ENCODE measurements at regions not wholly inside any gene's neighbourhood (a gene's known extent, or its start where the extent isn't known, plus 50 kb on each side); places are given as distances from the start of the nearest gene placed in this dataset.

- H3K4me3 ChIP-seq (ENCODE audit: low read length), result no peak overlapping the region
Observed at GRCh38 chr14:65794674-65795279, 382.2 kb downstream of the FUT8 start.

DNA sequence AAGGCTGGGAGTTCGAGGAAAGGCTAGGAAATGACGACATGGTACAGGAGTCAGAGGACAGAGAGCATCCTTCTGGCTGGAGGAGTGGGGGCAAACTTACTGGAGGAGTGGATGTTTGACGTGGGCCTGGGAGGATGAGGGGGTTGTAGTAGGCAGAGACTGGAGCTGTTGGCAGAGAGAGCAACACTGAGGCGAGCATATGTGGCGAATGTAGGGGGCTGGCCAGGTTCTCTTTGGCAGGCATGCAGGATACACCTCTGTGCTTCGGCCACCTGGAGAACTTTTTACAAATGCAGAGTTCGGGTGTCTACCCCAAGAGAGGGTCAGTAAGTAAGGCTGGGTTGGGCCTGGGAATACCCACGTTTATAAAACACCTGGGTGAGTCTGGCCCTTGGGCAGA lies 385.7 kb downstream of the FUT8 start:
- peaks cover 17% of the 10 kb centered on the region for H3K27me3 ChIP-seq (ENCODE audit: control insufficient read depth, insufficient read depth, low read length)
- H3K36me3 ChIP-seq (ENCODE audit: insufficient read depth, low read length), result no peaks in the 10 kb centered on the region
- no peak overlapping the region for H3K4me3 ChIP-seq (ENCODE audit: low read length)
- no peak overlapping the region for H3K9ac ChIP-seq (ENCODE audit: low read depth, low read length)
- H3K4me1 ChIP-seq (ENCODE audit: control insufficient read depth, insufficient read depth, low read length), result no peaks in the 10 kb centered on the region
- H3K9me3 ChIP-seq (replicated peaks; ENCODE audit: low read length), result no peaks in the 10 kb centered on the region
- no peak overlapping the region for H3K4me2 ChIP-seq (ENCODE audit: low read length)

More at GRCh38 chr14:65794674-65795279, 382.2 kb downstream of the FUT8 start:
- Histone ChIP-seq H3K9ac (ENCODE audit: low read depth, low read length) (no peak overlapping the region), H3K36me3 (ENCODE audit: insufficient read depth, low read length) (no peaks in the 10 kb centered on the region), H3K4me1 (ENCODE audit: control insufficient read depth, insufficient read depth, low read length) (peaks cover 9% of the 10 kb centered on the region), H3K27me3 (ENCODE audit: control insufficient read depth, insufficient read depth, low read length) (peaks cover 7% of the 10 kb centered on the region), H3K9me3 (replicated peaks; ENCODE audit: low read length) (no peaks in the 10 kb centered on the region), H3K4me2 (ENCODE audit: low read length) (no peak overlapping the region)

DNA sequence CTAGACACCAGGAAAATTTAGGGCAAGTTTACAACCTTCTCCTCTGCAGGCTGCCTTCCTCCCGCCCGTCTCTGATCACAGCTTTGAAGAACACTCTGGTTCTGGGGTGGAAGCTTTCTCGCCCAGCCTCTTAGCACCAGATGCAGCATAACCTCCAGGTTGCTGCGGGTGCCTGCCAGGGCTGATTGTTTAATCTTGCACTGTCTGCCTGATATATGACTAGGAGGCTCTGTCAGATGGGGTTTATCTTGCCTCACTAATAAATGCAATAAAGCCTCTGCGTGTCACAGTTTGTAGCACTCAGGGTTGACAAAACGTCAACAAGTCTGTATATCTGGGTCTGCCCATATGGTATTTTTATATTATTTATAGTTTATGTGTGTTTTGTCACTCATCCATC lies 388.2 kb downstream of the FUT8 start:
- no peaks in the 10 kb centered on the region for H3K4me1 ChIP-seq (ENCODE audit: control insufficient read depth, insufficient read depth, low read length)
- no peak overlapping the region for H3K4me3 ChIP-seq (ENCODE audit: low read length)
- peaks cover 31% of the 10 kb centered on the region for H3K27me3 ChIP-seq (ENCODE audit: control insufficient read depth, insufficient read depth, low read length)
- H3K9me3 ChIP-seq (replicated peaks; ENCODE audit: low read length), result no peaks in the 10 kb centered on the region
- H3K4me2 ChIP-seq (ENCODE audit: low read length), result no peak overlapping the region
- H3K36me3 ChIP-seq (ENCODE audit: insufficient read depth, low read length), result no peaks in the 10 kb centered on the region
- H3K9ac ChIP-seq (ENCODE audit: low read depth, low read length), result no peak overlapping the region

DNA sequence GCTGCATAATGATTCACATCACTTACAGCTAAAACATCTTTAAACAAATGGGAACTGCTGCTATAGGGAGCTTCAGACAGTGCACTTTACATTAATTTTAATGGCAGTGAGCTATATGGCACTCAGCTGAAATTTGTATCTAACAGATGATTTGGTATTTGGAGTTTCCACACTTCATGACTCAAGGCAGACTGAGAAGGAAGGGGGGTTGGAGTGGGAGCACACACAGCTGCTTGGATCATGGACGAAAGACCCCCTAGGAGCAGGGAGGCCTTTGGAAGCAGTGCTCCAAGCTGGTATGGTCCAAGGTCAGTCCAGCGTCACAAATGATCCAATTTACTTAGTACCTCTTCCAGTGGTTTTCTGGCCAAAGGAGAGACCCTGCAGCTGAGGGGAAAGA lies 389.7 kb downstream of the FUT8 start:
- Histone ChIP-seq H3K9me3 (replicated peaks; ENCODE audit: low read length) (no peaks in the 10 kb centered on the region), H3K9ac (ENCODE audit: low read depth, low read length) (no peak overlapping the region), H3K4me3 (ENCODE audit: low read length) (no peak overlapping the region), H3K27me3 (ENCODE audit: control insufficient read depth, insufficient read depth, low read length) (peaks cover 25% of the 10 kb centered on the region), H3K4me1 (ENCODE audit: control insufficient read depth, insufficient read depth, low read length) (no peaks in the 10 kb centered on the region), H3K4me2 (ENCODE audit: low read length) (no peak overlapping the region), H3K36me3 (ENCODE audit: insufficient read depth, low read length) (no peaks in the 10 kb centered on the region)

- Histone ChIP-seq H3K4me1 (ENCODE audit: control insufficient read depth, insufficient read depth, low read length) (no peaks in the 10 kb centered on the region), H3K9ac (ENCODE audit: low read depth, low read length) (no peak overlapping the region), H3K9me3 (replicated peaks; ENCODE audit: low read length) (no peaks in the 10 kb centered on the region), H3K4me2 (ENCODE audit: low read length) (no peak overlapping the region), H3K4me3 (ENCODE audit: low read length) (no peak overlapping the region), H3K27me3 (ENCODE audit: control insufficient read depth, insufficient read depth, low read length) (peaks cover 25% of the 10 kb centered on the region), H3K36me3 (ENCODE audit: insufficient read depth, low read length) (no peaks in the 10 kb centered on the region)
Observed at GRCh38 chr14:65803885-65804284, 391.4 kb downstream of the FUT8 start.

GRCh38 chr14:65804439-65805112 lies 392.0 kb downstream of the FUT8 start:
- no peak overlapping the region for H3K4me2 ChIP-seq (ENCODE audit: low read length)
- H3K9me3 ChIP-seq (replicated peaks; ENCODE audit: low read length), result no peaks in the 10 kb centered on the region
- no peaks in the 10 kb centered on the region for H3K4me1 ChIP-seq (ENCODE audit: control insufficient read depth, insufficient read depth, low read length)
- H3K27me3 ChIP-seq (ENCODE audit: control insufficient read depth, insufficient read depth, low read length), result peaks cover 25% of the 10 kb centered on the region
- H3K36me3 ChIP-seq (ENCODE audit: insufficient read depth, low read length), result no peaks in the 10 kb centered on the region
- no peak overlapping the region for H3K4me3 ChIP-seq (ENCODE audit: low read length)
- H3K9ac ChIP-seq (ENCODE audit: low read depth, low read length), result no peak overlapping the region

GRCh38 chr14:65805113-65805473 lies 392.6 kb downstream of the FUT8 start:
- Histone ChIP-seq H3K9ac (ENCODE audit: low read depth, low read length) (no peak overlapping the region), H3K4me3 (ENCODE audit: low read length) (no peak overlapping the region), H3K4me1 (ENCODE audit: control insufficient read depth, insufficient read depth, low read length) (no peaks in the 10 kb centered on the region), H3K9me3 (replicated peaks; ENCODE audit: low read length) (no peaks in the 10 kb centered on the region), H3K4me2 (ENCODE audit: low read length) (no peak overlapping the region), H3K36me3 (ENCODE audit: insufficient read depth, low read length) (no peaks in the 10 kb centered on the region), H3K27me3 (ENCODE audit: control insufficient read depth, insufficient read depth, low read length) (peaks cover 25% of the 10 kb centered on the region)

GRCh38 chr14:65808390-65808789 lies 395.9 kb downstream of the FUT8 start:
- Histone ChIP-seq H3K4me2 (ENCODE audit: low read length) (no peak overlapping the region), H3K4me3 (ENCODE audit: low read length) (no peak overlapping the region), H3K9me3 (replicated peaks; ENCODE audit: low read length) (no peaks in the 10 kb centered on the region), H3K27me3 (ENCODE audit: control insufficient read depth, insufficient read depth, low read length) (peaks cover 21% of the 10 kb centered on the region), H3K36me3 (ENCODE audit: insufficient read depth, low read length) (no peaks in the 10 kb centered on the region), H3K4me1 (ENCODE audit: control insufficient read depth, insufficient read depth, low read length) (no peaks in the 10 kb centered on the region), H3K9ac (ENCODE audit: low read depth, low read length) (no peak overlapping the region)

GRCh38 chr14:65810322-65810721 lies 397.8 kb downstream of the FUT8 start:
- Histone ChIP-seq H3K4me2 (ENCODE audit: low read length) (no peak overlapping the region), H3K9me3 (replicated peaks; ENCODE audit: low read length) (no peaks in the 10 kb centered on the region), H3K36me3 (ENCODE audit: insufficient read depth, low read length) (no peaks in the 10 kb centered on the region), H3K4me1 (ENCODE audit: control insufficient read depth, insufficient read depth, low read length) (no peaks in the 10 kb centered on the region), H3K27me3 (ENCODE audit: control insufficient read depth, insufficient read depth, low read length) (peaks cover 13% of the 10 kb centered on the region), H3K4me3 (ENCODE audit: low read length) (no peak overlapping the region), H3K9ac (ENCODE audit: low read depth, low read length) (no peak overlapping the region)

DNA sequence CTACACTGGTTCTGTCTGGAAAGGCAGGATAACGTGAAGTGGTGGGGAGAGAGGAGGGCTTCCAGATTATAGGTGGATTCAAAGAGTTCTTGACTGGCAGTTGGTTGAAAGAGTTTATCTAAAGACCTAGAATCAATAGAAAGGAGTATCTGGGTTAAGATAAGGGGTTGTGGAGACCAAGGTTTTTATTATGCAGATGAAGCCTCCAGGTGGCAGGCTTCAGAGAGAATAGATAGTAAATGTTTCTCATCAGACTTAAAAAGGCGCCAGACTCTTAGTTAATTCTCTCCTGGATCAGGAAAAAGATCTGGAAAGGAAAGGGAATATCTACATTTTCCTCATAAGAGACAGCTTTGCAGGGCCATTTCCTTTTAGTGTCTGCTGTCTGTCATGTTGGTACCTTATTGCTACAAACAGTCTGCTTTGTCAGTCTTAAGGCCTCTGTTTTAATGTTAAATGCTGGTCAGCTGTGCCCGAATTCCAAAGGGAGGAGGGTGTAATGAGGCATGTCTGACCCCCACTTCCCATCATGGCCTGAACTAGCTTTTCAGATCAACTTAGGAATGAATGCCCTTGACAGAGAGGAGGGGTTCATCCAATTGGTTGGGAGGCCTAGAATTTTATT lies 401.3 kb downstream of the FUT8 start:
- Histone ChIP-seq H3K9ac (ENCODE audit: low read depth, low read length) (no peak overlapping the region), H3K27me3 (ENCODE audit: control insufficient read depth, insufficient read depth, low read length) (peaks cover 13% of the 10 kb centered on the region), H3K4me3 (ENCODE audit: low read length) (no peak overlapping the region), H3K4me1 (ENCODE audit: control insufficient read depth, insufficient read depth, low read length) (no peaks in the 10 kb centered on the region), H3K4me2 (ENCODE audit: low read length) (no peak overlapping the region), H3K9me3 (replicated peaks; ENCODE audit: low read length) (no peaks in the 10 kb centered on the region), H3K36me3 (ENCODE audit: insufficient read depth, low read length) (no peaks in the 10 kb centered on the region)

GRCh38 chr14:65815127-65815526 lies 402.6 kb downstream of the FUT8 start:
- Histone ChIP-seq H3K9ac (ENCODE audit: low read depth, low read length) (no peak overlapping the region), H3K27me3 (ENCODE audit: control insufficient read depth, insufficient read depth, low read length) (peaks cover 21% of the 10 kb centered on the region), H3K9me3 (replicated peaks; ENCODE audit: low read length) (no peaks in the 10 kb centered on the region), H3K4me3 (ENCODE audit: low read length) (no peak overlapping the region), H3K4me1 (ENCODE audit: control insufficient read depth, insufficient read depth, low read length) (no peaks in the 10 kb centered on the region), H3K4me2 (ENCODE audit: low read length) (no peak overlapping the region), H3K36me3 (ENCODE audit: insufficient read depth, low read length) (no peaks in the 10 kb centered on the region)

GRCh38 chr14:65817011-65817410 lies 404.5 kb downstream of the FUT8 start:
- H3K9ac ChIP-seq (ENCODE audit: low read depth, low read length), result no peak overlapping the region
- H3K4me2 ChIP-seq (ENCODE audit: low read length), result no peak overlapping the region
- peaks cover 27% of the 10 kb centered on the region for H3K27me3 ChIP-seq (ENCODE audit: control insufficient read depth, insufficient read depth, low read length)
- H3K36me3 ChIP-seq (ENCODE audit: insufficient read depth, low read length), result no peaks in the 10 kb centered on the region
- H3K4me1 ChIP-seq (ENCODE audit: control insufficient read depth, insufficient read depth, low read length), result no peaks in the 10 kb centered on the region
- H3K4me3 ChIP-seq (ENCODE audit: low read length), result no peak overlapping the region
- H3K9me3 ChIP-seq (replicated peaks; ENCODE audit: low read length), result no peaks in the 10 kb centered on the region
